HG03280 (cell line): ENCODE measurements at regions not wholly inside any gene's neighbourhood (a gene's known extent, or its start where the extent isn't known, plus 50 kb on each side); places are given as distances from the start of the nearest gene placed in this dataset.
"Not testable (repeated sequence)": the region's sequence is repeated elsewhere in the genome, so short reads cannot be mapped to it uniquely, and the experiment has no call there.

Experiments used
- ATAC-seq: cut with Tn5 transposase; IDR thresholded peaks from one replicate; pipeline ENCODE4 v1.9.1; 2021; ENCODE audit warnings: mild to moderate bottlenecking, moderate library complexity; ENCODE audit not compliant: unreplicated experiment

- ATAC-seq = no peak
Observed at GRCh38 chr11:112533682-112534081, 273.0 kb upstream of the PLET1 start.

GRCh38 chr11:112534208-112534607, 273.5 kb upstream of the PLET1 start:
- ATAC-seq = no peak

- no peak for ATAC-seq
Observed at GRCh38 chr11:112537026-112537425, 276.4 kb upstream of the PLET1 start.

- no peak for ATAC-seq
Observed at GRCh38 chr11:112537846-112538330, 277.2 kb upstream of the PLET1 start.

GRCh38 chr11:112538534-112539280, 278.0 kb upstream of the PLET1 start:
- no peak for ATAC-seq

- not testable (repeated sequence) for ATAC-seq
Observed at GRCh38 chr11:112539281-112539555, 278.6 kb upstream of the PLET1 start.

- no peak for ATAC-seq
Observed at GRCh38 chr11:112539741-112540140, 279.1 kb upstream of the PLET1 start.

GRCh38 chr11:112540261-112540660, 279.6 kb upstream of the PLET1 start:
- ATAC-seq = no peak

GRCh38 chr11:112541140-112542046, 280.7 kb upstream of the PLET1 start:
- no peak for ATAC-seq

GRCh38 chr11:112542479-112542878, 281.8 kb upstream of the PLET1 start:
- ATAC-seq = no peak

GRCh38 chr11:112543390-112543789, 282.7 kb upstream of the PLET1 start:
- no peak for ATAC-seq

- no peak for ATAC-seq
Observed at GRCh38 chr11:112548641-112549040, 288.0 kb upstream of the PLET1 start.

- no peak for ATAC-seq
Observed at GRCh38 chr11:112553205-112553731, 292.6 kb upstream of the PLET1 start.

- ATAC-seq = no peak
Observed at GRCh38 chr11:112554586-112554985, 293.9 kb upstream of the PLET1 start.

- no peak for ATAC-seq
Observed at GRCh38 chr11:112555491-112556364, 295.1 kb upstream of the PLET1 start.

GRCh38 chr11:112558691-112559090, 298.0 kb upstream of the PLET1 start:
- no peak for ATAC-seq

- ATAC-seq = no peak
Observed at GRCh38 chr11:112563808-112564207, 303.1 kb upstream of the PLET1 start.

- ATAC-seq = no peak
Observed at GRCh38 chr11:112564228-112564955, 303.7 kb upstream of the PLET1 start.

GRCh38 chr11:112565551-112565950, 304.9 kb upstream of the PLET1 start:
- no peak for ATAC-seq

GRCh38 chr11:112566124-112566523, 305.5 kb upstream of the PLET1 start:
- ATAC-seq = no peak
